HL-60/S4 treated with retinoic acid at 250 ng/mL for 4 days and 3 days (cell line): ENCODE measurements at regions not wholly inside any gene's neighbourhood (a gene's known extent, or its start where the extent isn't known, plus 50 kb on each side); places are given as distances from the start of the nearest gene placed in this dataset.

Experiments
- in situ Hi-C: fragments of 300-500 bp; cut with MboI; formaldehyde crosslinking; loops from 2 replicates; pipeline ENCODE4 v1.7.0; 2022; ENCODE audit warnings: low sequenced_read_pairs

GRCh38 chr13:50071379-50071778, 56.1 kb downstream of the KCNRG start:
- in situ Hi-C loops: no loop called here

DNA sequence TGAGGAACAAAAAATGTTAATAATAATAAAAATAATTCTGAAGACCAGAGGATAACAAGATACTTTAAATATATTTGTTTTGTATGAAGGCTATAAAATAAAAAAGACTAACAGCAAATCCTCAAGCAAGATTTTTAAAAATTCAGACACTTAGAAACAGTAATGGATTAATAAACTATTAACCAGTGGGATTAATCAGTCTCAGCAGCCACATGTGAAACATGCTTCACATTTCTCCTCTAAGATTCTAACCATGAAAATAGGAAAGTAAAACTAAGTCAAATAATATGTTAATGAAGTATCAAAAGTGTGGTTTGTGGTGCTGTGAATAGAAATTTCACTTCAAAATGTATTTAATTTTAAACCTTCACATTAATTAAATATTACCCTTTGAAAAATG, 57.4 kb downstream of the KCNRG start:
- in situ Hi-C loops: no loop called here

GRCh38 chr13:50073340-50073739, 58.1 kb downstream of the KCNRG start:
- in situ Hi-C loops: no loop called here

DNA sequence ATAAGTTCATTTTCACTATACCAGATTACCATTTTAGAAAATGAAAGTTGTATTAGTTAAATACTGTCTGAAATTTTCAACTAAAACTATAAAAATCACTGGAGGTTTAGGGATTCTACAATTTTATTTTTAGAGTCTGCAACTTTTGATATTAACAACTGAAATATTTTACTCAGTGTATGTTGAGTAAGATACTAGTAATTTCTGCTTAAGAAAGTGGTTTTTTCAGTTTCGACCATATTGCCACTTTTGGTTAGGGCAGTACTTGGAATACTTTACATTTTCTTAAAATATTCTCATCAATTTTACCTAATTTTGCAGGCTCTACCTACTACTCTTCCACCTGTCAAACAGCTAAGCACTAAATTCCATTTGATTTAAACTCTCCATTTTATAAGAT, 59.6 kb downstream of the KCNRG start:
- in situ Hi-C loops: loop anchor here (25.0 kb wide), 1 partner anchor 837 kb away; the partner anchor contains the start of gene RNASEH2B

DNA sequence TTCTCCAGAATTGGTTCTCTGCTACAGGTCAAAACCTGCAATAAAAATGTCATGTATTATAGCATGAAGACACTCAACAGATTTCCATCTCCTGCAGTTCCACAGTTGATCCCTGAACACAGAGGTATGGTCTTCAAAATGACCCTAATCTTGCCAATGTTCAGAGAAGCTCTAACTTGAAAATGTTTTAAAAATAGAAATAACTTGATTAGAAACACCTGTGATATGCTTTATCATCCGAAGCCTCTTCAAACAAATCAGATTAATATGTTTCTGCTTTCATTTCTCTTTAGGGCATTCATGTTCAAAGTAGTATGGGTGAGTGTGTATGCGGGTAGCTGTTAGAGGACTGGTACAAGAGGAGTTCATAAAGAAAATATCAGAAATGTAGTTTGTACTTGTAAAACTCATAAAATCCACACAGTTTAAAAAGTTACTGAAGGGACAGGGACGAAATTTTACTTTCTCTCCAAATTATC, 60.4 kb downstream of the KCNRG start:
- in situ Hi-C loops: loop anchor here (25.0 kb wide), 1 partner anchor 837 kb away; the partner anchor contains the start of gene RNASEH2B

DNA sequence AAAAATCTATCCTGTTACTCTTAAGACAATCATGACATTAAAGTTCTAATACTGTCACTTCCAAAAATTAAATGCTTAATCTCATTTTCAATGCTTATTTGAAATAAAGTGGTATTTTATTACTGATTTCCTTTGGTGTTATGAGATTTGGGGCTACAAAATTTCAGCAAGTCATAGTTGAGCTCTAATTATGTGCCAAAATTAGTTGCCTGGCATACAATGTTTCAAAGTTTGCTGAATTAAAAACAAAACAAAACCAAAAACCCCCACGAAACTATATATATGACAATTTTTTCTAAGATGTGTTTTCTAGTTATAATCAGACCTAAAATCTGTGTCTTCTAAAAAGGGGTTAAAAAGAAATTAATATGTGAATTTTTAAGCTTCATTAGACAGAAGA, 62.2 kb downstream of the KCNRG start:
- in situ Hi-C loops: loop anchor here (25.0 kb wide), 1 partner anchor 835 kb away; the partner anchor contains the start of gene RNASEH2B

DNA sequence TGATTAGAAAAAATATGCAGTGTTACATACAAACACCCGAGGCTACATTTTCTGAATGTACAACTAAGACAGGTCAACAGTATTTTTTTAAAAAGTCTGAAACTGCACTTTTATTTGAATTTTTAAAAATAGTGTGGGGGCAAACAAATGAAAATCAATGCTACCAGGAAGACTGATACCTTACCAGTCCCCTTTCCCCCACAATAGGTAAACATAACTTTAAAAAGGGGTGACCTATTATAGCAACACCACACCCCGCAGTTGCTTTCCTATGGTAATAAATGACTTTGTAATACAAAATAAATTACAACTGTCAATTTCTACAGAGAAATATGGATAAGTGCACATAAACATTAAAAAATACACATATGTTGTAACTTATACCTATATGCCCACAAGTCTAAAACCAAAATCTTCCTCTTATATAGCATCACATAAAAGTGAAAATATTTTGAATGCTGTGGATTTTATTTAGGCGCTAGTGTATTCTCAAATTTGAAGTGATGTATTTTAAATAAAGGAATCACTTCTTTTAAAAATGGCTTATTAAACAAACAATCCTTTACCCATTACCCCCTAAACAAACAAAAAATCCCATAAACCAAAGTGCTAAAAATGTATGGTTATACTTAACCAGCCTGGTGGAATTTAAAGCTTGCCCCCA, 63.1 kb downstream of the KCNRG start:
- in situ Hi-C loops: loop anchor here (25.0 kb wide), 1 partner anchor 834 kb away; the partner anchor contains the start of gene RNASEH2B

DNA sequence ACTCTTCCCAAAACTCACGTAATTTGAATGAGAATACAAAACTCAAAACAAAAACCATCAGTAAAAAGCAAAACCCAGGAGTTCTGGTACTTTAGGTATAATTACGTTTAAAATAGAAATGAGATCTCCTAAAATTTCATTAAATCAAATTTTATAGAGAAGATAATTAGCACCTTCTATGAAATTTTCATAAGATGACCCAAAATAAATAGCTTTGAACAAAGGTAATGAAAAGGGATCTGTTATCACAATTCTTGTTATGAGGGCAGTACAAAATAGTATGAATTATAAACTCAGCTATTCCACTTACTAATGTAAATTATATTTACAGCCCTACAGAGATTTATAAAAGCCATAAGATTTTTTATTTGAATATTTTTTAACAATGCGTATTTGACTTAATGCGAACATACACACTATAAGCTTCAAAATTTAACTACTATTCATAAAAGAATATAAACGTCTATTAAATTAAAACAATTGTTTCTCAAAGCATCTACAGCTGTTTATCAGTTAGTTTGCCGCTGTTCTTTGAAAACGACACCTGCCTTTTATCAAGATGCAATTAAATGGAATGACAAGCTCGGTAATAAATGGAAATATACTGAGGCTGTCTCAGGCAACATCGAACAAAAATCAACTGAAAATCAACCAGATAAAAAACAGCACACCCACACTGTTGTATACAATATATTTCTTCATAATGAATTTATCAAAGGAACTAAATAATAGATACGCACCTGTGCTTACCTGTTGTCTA, 63.8 kb downstream of the KCNRG start:
- in situ Hi-C loops: loop anchor here (25.0 kb wide), 1 partner anchor 833 kb away; the partner anchor contains the start of gene RNASEH2B

GRCh38 chr13:50079655-50080202, 64.5 kb downstream of the KCNRG start:
- in situ Hi-C loops: loop anchor here (25.0 kb wide), 1 partner anchor 833 kb away; the partner anchor contains the start of gene RNASEH2B

- in situ Hi-C loops: loop anchor here (25.0 kb wide), 1 partner anchor 832 kb away; the partner anchor contains the start of gene RNASEH2B
Observed at GRCh38 chr13:50080203-50080910, 65.1 kb downstream of the KCNRG start.

DNA sequence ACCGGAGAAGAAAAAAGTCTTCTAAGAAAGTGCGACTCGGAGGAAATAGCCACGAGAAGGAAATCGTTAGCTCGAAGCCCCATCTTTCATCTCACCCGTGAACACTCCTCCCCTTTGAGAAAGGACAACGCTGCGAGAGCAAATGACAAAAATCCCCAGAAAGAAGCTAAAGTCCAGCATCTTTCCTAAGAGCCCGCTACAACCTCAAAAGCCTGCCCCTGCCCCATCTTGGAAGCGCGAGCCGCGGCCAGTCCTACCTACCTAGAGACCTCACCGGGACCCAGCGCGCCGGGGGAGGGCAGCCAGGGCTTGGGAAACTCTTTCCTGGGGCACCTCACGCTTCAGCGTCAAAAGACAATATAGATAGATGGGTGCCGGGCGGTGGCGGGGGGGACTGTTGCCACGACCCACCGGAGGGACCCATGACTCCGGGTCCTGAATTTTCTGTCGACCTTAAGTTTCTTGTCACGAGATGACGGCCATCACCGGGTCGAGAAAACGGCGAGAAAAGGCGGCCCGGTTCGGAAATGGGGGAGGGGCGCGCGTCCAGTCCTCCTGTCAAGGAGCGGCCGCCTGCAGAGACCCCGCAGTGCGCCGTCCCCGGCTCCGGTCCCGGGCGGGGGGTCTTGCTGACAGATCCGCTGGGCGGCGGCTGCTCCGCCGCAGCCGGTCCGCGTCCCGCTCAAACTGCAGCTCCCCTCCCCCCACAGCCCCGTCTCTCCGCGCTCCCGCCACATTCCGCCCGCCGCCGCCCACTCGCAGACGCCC, 65.9 kb downstream of the KCNRG start:
- in situ Hi-C loops: loop anchor here (25.0 kb wide), 1 partner anchor 831 kb away; the partner anchor contains the start of gene RNASEH2B

GRCh38 chr13:50081679-50082425, 66.6 kb downstream of the KCNRG start:
- in situ Hi-C loops: loop anchor here (25.0 kb wide), 1 partner anchor 830 kb away; the partner anchor contains the start of gene RNASEH2B

DNA sequence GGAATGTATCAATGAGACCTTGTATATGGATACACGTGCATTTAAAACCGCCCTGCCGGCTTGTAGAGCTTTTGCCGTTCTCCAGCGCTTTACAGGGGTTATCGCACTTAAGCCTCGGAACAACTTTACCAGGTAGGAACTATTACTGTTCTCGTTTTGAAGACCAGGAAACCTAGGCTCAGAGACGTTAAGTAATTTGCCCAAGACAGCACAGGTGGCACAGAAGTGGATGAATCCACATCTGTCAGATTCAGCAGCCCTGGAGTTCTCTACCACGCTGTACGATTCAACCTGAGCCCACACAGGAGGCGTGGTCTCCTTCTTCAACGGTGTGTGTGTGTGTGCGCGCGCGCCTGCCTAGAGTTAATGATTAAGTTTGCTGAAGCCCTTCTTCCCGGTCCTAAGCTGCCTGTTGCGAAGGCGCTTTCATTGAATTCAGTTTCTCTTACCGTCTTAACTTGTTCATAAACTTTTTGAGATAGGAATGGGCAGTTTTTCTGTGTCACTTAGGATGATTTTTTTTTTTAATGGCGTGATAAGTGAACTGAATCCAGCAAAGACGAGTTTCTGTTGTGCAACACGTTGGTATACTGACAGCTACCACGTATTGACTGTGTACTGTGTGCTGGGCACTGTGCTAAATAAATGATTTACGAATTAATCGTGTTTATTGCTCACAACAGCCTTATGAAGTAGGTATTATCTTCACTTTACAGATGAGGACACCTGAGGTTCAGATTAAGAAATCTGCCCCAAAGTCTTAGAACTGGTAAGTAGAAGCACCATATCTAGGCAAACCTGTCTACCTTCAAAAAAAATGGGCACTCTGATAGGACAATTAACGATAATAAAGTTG, 67.4 kb downstream of the KCNRG start:
- in situ Hi-C loops: loop anchor here (25.0 kb wide), 1 partner anchor 830 kb away; the partner anchor contains the start of gene RNASEH2B

DNA sequence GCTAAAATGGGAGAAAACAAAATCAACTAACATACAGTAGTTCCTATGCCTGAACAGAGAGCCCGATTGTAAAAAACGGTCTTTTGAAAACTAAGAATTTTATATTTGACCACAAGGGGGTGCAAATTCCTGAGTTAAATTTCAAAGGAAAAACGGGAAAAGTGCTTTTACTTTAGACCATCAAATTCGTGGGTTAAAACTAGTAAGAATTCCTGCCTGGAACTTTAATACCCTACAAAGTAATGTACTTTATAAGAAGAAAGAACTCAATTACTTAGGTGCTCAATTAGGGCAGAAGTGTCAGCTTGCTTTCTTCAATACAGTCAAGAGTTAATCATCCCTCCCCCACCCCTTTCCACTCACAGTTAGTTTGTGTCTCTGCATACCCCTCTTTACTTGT, 69.8 kb downstream of the KCNRG start:
- in situ Hi-C loops: loop anchor here (25.0 kb wide), 1 partner anchor 827 kb away; the partner anchor contains the start of gene RNASEH2B

DNA sequence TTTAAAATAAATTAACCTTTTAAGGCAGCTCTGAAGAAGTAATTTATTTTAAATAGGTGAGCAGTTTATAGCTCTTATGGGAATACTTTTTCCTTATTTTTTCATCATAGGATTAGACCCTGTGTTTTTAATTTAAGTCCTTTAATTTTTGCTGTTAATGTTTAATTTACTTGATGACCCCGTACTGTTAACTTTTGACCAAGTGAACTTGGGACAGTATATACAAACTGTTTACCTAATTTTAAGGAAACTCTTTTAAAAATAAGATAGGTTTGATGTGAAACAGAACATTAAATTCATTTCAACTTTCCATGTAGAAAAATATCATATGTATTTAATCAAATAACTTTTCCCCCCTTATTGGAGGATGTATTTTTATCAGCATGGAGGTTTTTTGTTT, 74.4 kb downstream of the KCNRG start:
- in situ Hi-C loops: loop anchor here (25.0 kb wide), 1 partner anchor 823 kb away; the partner anchor contains the start of gene RNASEH2B

GRCh38 chr13:50090211-50090610, 75.0 kb downstream of the KCNRG start:
- in situ Hi-C loops: loop anchor here (25.0 kb wide), 1 partner anchor 822 kb away; the partner anchor contains the start of gene RNASEH2B

DNA sequence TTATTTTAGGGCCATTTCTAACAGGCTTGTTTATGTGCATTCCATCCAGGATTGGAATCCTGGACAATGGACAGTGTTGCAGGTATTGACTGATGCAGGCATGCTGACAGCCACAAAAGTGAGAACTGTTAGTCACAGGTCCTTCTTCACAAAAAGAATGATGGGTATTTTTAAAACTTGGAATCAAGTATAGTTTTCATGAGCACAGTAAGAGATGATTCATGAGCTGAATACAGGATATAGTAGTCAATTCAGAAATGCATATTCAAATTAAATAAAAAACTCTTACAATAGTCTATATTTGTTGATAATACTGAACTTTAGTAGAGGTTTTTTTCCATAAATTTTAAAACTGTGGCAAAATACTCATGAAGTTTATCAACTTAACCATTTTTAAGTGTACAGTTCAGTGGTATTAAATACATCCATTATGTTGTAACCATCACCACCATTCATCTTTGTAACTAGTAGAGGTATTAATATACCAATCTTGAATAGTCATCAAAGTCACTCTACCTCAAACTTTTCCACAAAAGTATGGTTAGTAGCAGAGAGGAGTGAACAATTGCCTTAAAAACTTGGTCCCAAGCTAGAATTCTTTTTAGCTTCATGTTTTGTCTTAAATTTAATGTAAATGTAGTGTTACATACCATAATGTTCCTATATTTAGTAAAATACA, 79.5 kb downstream of the KCNRG start:
- in situ Hi-C loops: loop anchor here (25.0 kb wide), 1 partner anchor 818 kb away; the partner anchor contains the start of gene RNASEH2B
